ENCODE measurements at regions not wholly inside any gene's neighbourhood (a gene's known extent, or its start where the extent isn't known, plus 50 kb on each side); places are given as distances from the start of the nearest gene placed in this dataset.

DNA sequence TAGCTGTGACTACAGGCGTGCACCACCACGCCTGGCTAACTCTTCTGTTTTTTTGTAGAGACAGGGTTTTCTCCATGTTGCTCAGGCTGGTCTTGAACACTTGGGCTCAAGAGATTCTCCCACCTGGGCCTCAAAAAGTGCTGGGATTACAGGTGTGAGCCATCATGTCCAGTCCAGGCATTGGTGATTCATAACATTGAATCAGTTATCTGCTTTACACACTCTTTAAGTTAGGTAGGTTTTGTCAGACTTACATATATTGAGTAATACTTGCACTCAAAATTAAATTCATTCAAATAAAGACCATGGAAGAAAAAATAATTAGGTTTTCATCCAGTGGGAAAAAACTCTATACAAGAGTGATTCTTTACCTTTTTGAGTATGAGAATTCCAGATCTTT lies 93.2 kb upstream of the XPO1 start:
- no peaks in the 10 kb centered on the region for H3K36me3 Mint-ChIP-seq (ENCODE audit: insufficient read depth, unreplicated experiment)
- BruUV-seq (replicated peaks) = no TSS peak
- H3K4me1 Mint-ChIP-seq (ENCODE audit: insufficient read depth, unreplicated experiment) = peaks cover 12% of the 10 kb centered on the region
- no peaks in the 10 kb centered on the region for H3K27me3 Mint-ChIP-seq (ENCODE audit: insufficient read depth, unreplicated experiment)
- ChIA-PET CTCF (interaction anchor here (0.7 to 1.8 kb wide), 3 partner anchors 9 to 633 kb away, joined by 3 to 5 read pairs (median 3); no protein-coding TSS in a partner anchor), POLR2A (interaction anchor here (1.1 kb wide), 1 partner anchor 9 kb away, joined by 3 read pairs; no protein-coding TSS in a partner anchor)
- no peaks in the 10 kb centered on the region for H3K9me3 Mint-ChIP-seq (ENCODE audit: unreplicated experiment)
- H3K4me3 Mint-ChIP-seq (ENCODE audit: unreplicated experiment) = no peak overlapping the region
- intact Hi-C loops (cut with micrococcal nuclease) = no loop called here
- no peak for DNase-seq (ENCODE audit: unreplicated experiment)
- no peak overlapping the region for H3K27ac Mint-ChIP-seq (ENCODE audit: low read depth, unreplicated experiment)
- TF ChIP-seq, protein P1, sequence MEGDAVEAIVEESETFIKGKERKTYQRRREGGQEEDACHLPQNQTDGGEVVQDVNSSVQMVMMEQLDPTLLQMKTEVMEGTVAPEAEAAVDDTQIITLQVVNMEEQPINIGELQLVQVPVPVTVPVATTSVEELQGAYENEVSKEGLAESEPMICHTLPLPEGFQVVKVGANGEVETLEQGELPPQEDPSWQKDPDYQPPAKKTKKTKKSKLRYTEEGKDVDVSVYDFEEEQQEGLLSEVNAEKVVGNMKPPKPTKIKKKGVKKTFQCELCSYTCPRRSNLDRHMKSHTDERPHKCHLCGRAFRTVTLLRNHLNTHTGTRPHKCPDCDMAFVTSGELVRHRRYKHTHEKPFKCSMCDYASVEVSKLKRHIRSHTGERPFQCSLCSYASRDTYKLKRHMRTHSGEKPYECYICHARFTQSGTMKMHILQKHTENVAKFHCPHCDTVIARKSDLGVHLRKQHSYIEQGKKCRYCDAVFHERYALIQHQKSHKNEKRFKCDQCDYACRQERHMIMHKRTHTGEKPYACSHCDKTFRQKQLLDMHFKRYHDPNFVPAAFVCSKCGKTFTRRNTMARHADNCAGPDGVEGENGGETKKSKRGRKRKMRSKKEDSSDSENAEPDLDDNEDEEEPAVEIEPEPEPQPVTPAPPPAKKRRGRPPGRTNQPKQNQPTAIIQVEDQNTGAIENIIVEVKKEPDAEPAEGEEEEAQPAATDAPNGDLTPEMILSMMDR (IDR thresholded peaks at IDR 0.05; ENCODE audit: unreplicated experiment) = no peak

- ChIA-PET POLR2A (interaction anchor here (0.7 to 1.3 kb wide), 2 partner anchors 88 to 368 kb away, joined by 3 to 4 read pairs; partner anchors contain the start of gene XPO1), CTCF (interaction anchor here (1.2 kb wide), 1 partner anchor 84 kb away, joined by 6 read pairs; no protein-coding TSS in a partner anchor)
- Mint-ChIP-seq H3K27ac (ENCODE audit: low read depth, unreplicated experiment) (no peak overlapping the region), H3K4me1 (ENCODE audit: insufficient read depth, unreplicated experiment) (peaks cover 5% of the 10 kb centered on the region), H3K27me3 (ENCODE audit: insufficient read depth, unreplicated experiment) (no peaks in the 10 kb centered on the region), H3K36me3 (ENCODE audit: insufficient read depth, unreplicated experiment) (no peaks in the 10 kb centered on the region), H3K9me3 (ENCODE audit: unreplicated experiment) (no peaks in the 10 kb centered on the region), H3K4me3 (ENCODE audit: unreplicated experiment) (no peak overlapping the region)
- BruUV-seq (replicated peaks) = no TSS peak
- TF ChIP-seq, protein P1 (IDR thresholded peaks at IDR 0.05; ENCODE audit: unreplicated experiment) = no peak
- no peak for DNase-seq (ENCODE audit: unreplicated experiment)
- intact Hi-C loops (cut with micrococcal nuclease) = no loop called here
Measured at GRCh38 chr2:61626827-61627226, 88.7 kb upstream of the XPO1 start.

- POLR2A ChIA-PET = interaction anchor here (0.6 kb wide), 1 partner anchor 274 kb away, joined by 4 read pairs; no protein-coding TSS in a partner anchor
- TF ChIP-seq, protein P1 (IDR thresholded peaks at IDR 0.05; ENCODE audit: unreplicated experiment) = no peak
- intact Hi-C loops (cut with micrococcal nuclease) = no loop called here
Measured at GRCh38 chr2:61623747-61624146, 85.6 kb upstream of the XPO1 start.

GRCh38 chr2:61620244-61621159 lies 82.3 kb upstream of the XPO1 start:
- peak; percentile 86 for DNase-seq (ENCODE audit: unreplicated experiment)
- Mint-ChIP-seq H3K27ac (ENCODE audit: low read depth, unreplicated experiment) (peak overlapping the region; percentile 25), H3K36me3 (ENCODE audit: insufficient read depth, unreplicated experiment) (no peaks in the 10 kb centered on the region), H3K9me3 (ENCODE audit: unreplicated experiment) (no peaks in the 10 kb centered on the region), H3K4me1 (ENCODE audit: insufficient read depth, unreplicated experiment) (peaks cover 9% of the 10 kb centered on the region), H3K27me3 (ENCODE audit: insufficient read depth, unreplicated experiment) (no peaks in the 10 kb centered on the region), H3K4me3 (ENCODE audit: unreplicated experiment) (no peak overlapping the region)
- BruUV-seq (replicated peaks) = no TSS peak
- ChIA-PET CTCF (no interaction called here), POLR2A (interaction anchor here (0.5 to 2.6 kb wide), 5 partner anchors 31 to 86 kb away, joined by 3 to 15 read pairs (median 3); partner anchors contain the start of gene XPO1)
- intact Hi-C loops (cut with micrococcal nuclease) = no loop called here
- TF ChIP-seq, protein P1 (IDR thresholded peaks at IDR 0.05; ENCODE audit: unreplicated experiment) = no peak

More at GRCh38 chr2:61623747-61624146, 85.6 kb upstream of the XPO1 start:
- H3K4me3 Mint-ChIP-seq (ENCODE audit: unreplicated experiment) = no peak overlapping the region
- CTCF ChIA-PET = interaction anchor here (0.5 kb wide), 1 partner anchor 169 kb away, joined by 3 read pairs; no protein-coding TSS in a partner anchor
- no peaks in the 10 kb centered on the region for H3K9me3 Mint-ChIP-seq (ENCODE audit: unreplicated experiment)
- H3K36me3 Mint-ChIP-seq (ENCODE audit: insufficient read depth, unreplicated experiment) = no peaks in the 10 kb centered on the region
- H3K27me3 Mint-ChIP-seq (ENCODE audit: insufficient read depth, unreplicated experiment) = no peaks in the 10 kb centered on the region
- no peak overlapping the region for H3K27ac Mint-ChIP-seq (ENCODE audit: low read depth, unreplicated experiment)
- no peak for DNase-seq (ENCODE audit: unreplicated experiment)
- H3K4me1 Mint-ChIP-seq (ENCODE audit: insufficient read depth, unreplicated experiment) = peaks cover 15% of the 10 kb centered on the region
- no TSS peak for BruUV-seq (replicated peaks)

Measured in MCF 10A (cell line).